ENCODE measurements at regions not wholly inside any gene's neighbourhood (a gene's known extent, or its start where the extent isn't known, plus 50 kb on each side); places are given as distances from the start of the nearest gene placed in this dataset.

DNA sequence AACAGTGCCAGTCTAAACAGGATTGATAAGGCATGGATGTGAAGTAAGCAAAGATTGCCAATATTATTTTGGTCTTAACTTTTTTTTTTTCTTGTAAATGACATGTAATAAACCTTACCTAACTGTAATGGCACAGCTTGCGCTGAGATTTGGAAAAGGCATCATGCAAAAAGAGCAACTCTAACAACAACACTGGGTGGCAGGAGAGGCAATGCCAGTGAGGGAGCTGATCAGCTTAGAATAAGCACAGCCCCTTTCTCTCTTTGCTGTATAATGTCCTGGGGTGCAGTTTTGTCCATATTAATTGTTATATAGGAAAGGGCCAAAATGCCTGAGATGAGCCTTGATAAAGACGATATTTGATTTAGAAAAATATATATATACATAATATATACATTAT, 1589.7 kb upstream of the FLRT2 start:
- TF ChIP-seq CTCF (IDR thresholded peaks at IDR 0.05) (no peak), POLR2A (IDR thresholded peaks at IDR 0.05) (no peak)
